HK-2 (cell line): ENCODE measurements at regions not wholly inside any gene's neighbourhood (a gene's known extent, or its start where the extent isn't known, plus 50 kb on each side); places are given as distances from the start of the nearest gene placed in this dataset.
"Not testable (repeated sequence)": the region's sequence is repeated elsewhere in the genome, so short reads cannot be mapped to it uniquely, and the experiment has no call there.

Experiments used
- DNase-seq: peaks from one replicate; pipeline ENCODE4 v3.0.0-alpha.2; 2018; ENCODE audit not compliant: unreplicated experiment

DNA sequence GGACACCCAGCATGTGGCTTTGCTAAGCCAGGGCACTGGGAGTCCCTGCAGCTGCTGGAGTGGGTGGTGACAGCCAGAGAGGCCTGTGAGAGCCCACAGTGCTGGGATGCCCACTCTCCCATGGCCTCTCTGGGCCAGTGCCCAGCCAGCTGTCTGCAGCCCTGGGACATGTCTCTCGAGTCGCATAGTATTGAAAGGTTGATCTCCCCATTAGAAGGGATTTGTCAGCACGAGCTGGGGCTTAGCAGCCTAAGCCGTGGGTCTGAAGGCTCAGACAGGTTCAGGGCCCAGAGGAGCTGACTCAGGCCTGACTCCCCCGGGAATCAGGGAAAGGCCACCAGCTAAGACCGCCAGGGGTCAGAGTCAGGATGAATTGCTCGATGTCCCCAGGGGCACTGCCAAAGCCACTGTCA, 53.5 kb downstream of the FOXD2 start:
- DNase-seq = no peak

DNA sequence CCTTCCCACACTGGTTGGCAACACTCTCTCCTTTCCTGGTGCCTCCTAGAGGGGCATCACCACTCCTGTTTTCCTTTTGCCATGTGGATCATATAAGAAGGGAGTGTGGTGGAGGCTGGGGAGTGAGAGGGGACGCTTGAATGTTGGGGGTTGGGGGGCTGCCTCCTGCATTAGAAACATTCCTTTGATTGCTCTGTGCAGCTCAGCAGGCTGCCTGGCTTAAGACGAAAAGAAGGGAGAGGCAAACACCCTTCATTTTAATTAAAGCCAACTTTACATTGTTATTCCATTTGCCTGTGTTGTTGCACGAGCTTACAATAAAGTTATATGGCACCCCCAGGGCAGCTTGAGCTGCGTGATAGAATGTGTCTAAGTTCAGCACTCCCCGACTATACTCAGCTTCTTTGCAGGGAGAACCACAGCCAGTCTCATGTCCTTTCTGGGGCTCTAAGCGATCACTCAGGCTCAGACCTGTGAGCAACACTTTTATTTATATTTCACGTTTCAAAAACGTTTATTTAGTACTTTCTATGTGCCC, 57.4 kb downstream of the FOXD2 start:
- no peak for DNase-seq

DNA sequence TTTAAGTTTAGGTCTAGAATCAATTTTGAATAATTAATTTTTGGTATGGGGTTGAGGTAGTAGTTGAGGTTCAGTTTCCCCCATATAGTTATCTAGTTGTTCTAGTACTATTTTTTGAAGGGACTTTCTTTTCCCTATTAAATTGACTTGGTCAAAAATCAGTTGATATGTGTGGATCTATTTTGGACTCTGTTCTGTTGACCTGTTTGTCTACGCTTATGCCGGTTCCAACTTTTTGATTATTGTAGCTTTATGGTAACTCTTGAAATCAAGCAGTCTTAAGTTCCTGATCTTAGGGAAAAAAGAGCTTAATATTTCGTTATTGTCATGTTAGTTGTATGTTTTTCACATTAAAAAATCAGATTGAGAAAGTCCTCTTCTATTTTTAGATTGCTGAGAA, 60.7 kb downstream of the FOXD2 start:
- no peak for DNase-seq

DNA sequence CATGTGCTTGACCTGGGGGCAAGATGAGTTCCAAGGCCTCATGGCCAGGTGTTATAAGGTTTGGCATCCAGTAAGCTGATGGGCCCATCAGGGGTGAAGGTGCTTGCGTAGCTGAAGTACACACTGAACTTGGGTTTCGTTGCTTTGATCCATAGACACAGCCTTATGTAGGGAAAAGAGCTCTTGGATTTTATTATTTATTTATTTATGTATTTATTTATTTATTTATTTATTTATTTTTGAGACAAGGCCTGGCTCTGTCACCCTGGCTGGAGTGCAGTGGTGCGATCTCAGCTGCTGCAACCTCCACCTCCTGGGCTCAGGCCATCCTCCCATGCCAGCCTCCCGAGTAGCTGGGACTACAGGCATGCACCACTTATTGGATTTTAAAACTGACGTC, 63.2 kb downstream of the FOXD2 start:
- DNase-seq = no peak

DNA sequence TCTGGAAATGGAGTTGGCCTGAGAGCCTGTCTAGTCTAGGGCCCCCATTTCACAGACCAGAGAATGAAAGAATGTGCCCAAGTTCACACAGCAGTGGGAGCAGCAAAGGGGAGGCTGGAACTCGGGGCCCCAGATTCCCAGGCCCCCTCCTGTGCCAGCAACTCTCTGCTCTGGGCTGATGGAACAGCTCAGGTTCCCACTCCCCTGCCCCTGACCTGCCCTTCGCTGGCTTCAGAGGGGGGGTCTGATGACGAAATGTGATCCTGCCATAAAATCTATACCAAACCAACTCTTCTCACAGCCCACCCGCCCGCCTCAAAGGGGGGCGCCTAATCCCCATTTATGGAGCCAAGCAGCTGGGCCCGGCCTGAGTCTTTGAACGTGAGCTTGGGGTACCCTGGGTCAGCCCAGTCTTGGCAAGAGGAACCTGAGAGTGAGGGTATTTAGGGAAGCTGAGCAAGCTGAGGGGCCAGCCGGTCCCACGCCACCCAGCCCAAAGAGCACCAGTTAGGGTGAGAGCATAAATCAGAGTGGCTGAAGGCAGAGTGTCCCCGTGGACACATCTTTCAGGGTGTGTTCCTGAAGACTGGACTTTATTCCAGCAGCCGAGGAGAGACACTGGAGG, 65.0 kb downstream of the FOXD2 start:
- DNase-seq = no peak

DNA sequence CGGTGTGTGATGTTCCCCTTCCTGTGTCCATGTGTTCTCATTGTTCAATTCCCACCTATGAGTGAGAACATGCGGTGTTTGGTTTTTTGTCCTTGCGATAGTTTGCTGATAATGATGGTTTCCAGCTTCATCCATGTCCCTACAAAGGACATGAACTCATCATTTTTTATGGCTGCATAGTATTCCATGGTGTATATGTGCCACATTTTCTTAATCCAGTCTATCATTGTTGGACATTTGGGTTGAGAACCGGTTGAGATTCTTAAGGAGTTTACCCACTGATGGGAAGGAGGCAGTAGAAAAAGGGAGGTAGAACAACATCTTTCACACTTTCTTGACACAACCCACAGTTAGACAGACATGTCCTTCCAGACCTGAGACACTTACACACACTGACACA, 67.0 kb downstream of the FOXD2 start:
- not testable (repeated sequence) for DNase-seq

DNA sequence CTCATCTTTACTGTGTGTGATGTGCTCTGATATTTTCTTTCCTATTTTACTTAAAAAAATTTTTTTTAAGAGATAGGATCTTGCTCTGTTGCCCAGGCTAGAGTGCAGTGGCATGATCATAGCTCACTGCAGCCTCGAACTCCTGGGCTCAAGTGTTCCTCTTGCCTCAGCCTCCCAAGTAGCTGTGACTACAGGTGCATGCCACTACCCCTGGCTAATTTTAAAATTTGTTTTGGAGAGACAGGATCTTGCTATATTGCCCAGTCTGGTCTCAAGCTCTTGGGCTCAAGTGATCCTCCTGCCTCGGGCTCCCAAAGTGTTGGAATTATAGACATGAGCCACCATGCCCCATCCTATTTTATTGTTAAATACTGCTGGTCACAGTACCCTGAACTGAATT, 67.4 kb downstream of the FOXD2 start:
- no peak for DNase-seq

DNA sequence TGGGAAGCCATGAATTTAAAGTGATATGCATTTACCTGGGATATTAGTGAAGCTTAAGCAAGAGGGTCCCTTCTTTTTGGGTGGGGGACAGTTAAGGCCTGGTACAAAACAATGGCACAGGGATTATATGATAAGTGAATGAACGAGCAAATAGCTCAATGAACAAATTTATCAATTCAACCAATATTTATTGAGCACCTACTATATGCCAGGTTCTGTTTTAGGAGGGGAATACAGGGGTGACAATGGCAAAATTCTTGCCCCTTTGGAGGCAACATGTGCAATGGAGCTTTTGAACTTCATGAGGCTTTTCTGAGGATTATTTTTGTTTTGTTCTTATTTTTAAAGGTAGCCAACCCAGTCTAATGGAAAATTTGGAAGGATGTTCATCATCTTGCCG, 68.2 kb downstream of the FOXD2 start:
- DNase-seq = no peak

DNA sequence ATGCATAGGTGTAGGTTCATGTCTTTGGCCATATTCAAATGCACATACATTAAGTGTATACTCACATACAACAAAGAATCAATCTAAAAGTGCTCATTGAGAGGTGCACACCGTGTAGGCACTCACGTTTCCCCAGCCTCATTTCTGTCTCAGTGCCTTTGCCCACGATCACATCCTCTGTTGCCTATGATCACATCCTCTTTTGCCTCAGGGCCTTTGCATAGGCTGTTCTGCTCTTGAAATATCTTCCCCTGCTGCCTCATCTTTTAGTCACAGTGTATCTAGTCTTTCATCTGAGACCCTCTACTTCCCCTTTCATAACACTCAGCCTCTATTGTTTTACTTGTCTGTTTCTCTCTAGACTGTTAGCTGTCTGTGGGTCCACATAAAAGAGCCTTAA, 69.3 kb downstream of the FOXD2 start:
- no peak for DNase-seq

DNA sequence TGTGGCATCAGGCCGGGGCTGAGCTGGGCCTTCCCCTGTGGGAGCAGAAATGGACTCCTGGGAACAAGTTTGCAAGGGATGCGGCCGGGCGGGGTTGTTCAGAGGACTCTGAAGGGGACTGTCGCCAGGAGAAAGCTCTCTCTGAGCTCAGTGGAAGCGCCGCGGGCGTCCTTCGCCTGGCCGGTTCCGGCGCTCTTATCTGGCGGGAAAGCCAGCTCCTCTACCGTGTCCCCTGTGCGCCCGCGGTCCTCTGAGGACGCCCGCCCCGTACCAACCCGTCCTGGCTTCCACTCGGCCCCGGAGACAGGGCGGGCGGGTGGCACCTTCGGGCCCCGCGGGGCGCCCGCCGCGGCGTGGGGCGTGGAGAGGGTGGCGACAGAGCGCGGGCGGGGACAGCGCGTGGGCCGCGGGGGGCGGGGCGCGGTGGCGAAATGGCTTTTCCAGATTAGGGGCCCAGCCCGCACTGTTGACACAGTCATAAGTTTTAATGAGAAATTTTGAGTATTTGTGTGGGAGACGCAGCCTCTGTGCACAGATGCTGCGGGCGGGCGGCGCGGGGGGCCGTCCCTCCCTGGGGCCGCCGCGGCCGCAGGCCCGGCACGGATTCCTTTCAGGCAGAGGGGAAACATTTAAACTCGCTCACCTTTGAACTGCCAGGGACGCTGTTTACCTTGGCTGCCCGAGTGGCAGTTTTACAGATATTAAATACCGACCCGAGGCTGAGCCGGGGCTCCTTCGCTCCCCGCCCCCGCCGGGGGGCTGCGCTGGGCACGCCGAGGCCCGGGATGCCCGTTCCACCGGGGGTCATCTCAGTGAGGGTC, 70.2 kb downstream of the FOXD2 start:
- DNase-seq = no peak

DNA sequence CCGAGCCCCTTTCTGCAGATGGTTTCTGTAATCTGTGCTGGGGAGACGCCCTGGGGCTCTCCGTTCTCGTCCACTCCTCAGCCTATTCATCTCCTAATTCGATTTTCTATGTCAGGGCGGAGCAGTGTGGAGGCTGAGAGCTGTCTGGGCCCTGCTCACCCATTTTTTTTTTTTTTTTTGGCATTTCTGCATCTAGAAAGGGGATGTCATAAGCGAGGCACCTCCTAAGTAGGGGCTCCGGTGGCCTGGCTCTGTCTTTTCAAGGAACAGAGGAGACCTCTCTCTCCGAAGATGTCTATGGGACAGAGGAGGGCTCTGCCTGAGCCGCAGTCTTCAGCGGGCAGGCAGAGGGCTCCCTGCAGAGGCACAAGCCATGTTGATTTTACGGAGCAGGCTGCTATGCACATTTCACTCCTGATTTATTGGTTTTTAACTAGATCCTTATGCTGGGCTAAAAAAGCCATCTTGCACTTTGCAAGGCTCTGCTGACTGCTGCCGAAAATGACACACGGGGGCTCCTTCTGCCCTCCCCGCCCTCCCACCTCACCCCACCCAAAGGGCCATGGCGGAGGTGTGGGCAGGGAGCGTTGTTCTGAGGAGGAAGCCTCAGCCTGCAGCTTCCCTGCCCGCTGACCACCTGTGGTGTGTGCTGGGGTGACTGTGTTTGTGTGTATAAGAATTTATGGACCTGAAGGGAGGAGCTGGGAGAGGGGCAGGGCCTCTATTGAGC, 71.0 kb downstream of the FOXD2 start:
- DNase-seq = no peak

DNA sequence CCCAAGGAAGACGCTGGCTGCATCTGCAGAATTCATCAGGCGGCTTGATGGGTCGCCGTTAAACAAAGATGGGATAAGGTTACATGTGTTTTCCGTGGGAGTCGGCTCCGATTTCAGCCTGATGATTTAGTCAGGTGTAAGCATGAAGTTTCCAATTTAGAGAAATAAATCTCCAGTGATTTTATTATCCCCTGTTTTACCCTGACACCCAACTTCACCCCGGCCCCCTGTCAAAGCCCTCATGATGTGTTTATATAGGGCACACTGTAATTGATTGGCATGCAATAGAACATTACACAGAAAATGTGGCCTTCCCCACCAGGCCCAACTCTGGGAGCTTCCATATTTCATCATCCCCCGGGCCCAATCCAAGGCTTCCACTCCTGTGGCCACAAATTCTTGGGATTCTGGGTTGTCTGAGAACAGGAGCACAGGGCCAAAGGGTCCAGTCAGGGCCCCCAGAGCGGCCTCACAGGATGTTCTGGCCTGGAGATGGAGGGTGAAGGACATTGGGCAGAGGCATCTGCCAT, 72.5 kb downstream of the FOXD2 start:
- DNase-seq = no peak

DNA sequence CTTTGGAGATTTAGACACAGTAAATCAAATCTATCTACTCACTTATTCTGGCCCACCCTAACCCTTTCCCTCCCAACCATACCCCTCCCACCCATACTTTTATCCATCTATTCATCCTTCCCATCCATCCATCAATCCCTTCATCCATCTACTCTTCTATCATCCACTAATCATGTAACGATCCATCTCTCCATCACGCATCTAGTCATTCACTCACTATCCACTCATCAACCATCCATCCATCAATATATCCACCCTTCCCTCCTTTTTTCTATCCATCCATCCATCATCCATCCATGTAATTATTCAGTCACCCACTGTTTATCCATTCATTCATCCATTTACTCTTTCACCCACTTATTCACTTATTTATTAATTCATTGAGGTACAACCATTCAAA, 74.0 kb downstream of the FOXD2 start:
- DNase-seq = no peak

DNA sequence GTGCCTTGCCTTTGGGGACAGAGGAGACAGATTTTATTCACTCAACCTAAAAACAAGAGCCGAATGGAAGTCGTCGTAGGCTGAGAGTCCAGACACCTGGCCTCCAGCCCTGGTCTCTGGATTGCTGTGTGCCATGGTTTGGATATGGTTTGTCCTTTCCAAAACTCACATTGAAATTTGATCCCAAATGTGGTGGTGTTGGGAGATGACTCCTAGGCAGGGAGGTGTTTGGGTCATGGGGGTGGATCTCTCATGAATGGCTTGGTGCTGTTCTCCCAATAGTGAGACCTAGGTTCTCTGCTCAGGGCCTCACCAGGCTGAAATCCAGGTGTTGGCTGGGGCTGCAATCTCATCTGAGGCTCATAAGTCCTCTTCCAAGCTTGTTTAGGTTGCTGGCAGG, 75.5 kb downstream of the FOXD2 start:
- no peak for DNase-seq

DNA sequence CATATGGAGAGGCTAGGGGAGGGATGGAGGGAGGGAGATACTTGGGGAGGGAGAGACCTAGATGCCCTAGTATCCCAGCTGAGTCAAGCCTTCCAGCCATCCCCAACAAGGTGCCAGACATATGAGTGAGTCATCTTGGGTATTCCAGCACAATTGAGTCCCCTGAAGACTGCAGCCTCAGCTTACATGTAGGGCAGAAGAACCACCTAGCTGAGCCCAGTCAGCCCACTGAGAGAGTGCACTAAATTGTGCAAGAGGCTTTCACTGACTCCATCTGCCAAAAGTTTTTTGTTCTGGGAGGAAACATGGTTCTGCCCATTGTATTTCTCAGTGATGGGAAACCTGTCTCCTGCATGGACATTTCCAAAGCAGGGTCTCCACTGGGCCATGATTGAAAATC, 76.4 kb downstream of the FOXD2 start:
- DNase-seq = no peak

DNA sequence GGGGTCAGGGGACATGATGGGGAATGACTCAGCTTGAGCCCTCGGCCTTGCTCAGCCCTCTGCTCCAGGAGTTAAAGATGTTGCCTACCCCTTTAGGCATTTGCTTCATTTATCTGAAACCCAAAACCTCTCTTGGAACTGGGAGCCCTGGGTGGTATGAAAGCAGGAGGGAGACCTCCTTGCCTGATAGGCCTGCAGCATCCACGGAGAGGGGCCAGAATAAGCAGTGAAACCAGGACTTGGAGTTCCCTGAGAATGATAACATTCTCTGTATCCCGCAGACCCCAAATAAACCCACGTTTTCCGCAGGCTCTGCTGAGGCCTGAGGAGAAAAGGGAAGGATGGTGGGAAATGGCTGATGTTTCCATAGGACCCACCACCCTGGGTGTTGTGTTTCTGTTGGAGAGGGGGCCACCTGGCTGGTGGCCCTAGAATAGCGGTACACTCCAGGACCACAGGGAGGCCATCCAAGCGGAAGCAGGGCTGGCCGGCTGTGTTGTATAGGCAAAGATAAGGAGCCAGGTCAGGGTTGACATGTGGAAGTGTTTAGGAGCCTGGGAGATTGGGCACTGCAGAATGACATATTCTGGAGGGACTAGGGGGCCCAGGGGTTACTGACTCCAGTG, 77.4 kb downstream of the FOXD2 start:
- DNase-seq = no peak

DNA sequence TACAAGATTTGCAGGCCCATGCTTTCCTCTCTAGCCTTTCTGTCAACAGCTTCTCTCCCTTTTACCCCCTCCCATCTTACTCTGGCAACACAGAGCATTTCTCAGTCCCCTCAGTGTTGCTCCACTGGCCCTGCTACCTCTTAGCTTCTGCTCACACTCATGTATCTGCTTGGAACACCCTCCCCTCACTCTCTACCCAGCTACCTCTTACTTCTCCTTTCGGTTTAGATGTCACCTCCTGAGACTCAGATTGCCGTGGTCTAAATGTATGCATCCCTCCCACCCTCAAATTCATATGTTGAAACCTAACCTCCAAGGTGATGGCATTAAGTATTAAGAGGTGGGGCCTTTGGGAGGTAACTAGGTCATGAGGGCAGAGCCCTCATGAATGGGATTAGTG, 80.1 kb downstream of the FOXD2 start:
- DNase-seq = no peak

DNA sequence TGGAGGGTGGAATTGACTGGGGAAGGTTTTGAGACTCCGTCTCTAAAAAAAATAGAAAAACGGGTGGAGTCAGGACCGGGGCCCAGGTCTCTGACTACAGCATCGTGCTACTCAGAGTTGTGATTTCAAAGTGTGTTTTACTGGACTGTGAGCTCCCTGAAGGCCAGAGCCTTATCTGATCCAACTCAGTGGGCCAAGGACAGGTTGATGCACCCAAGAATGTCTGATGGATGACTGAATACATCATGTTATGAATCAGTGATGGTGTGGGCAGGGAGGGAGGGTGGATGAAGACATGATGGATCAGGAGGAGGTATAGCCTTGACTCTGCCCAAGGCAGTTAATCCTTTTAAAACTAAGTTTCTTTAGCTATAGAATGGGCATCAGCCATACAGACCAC, 81.6 kb downstream of the FOXD2 start:
- no peak for DNase-seq

DNA sequence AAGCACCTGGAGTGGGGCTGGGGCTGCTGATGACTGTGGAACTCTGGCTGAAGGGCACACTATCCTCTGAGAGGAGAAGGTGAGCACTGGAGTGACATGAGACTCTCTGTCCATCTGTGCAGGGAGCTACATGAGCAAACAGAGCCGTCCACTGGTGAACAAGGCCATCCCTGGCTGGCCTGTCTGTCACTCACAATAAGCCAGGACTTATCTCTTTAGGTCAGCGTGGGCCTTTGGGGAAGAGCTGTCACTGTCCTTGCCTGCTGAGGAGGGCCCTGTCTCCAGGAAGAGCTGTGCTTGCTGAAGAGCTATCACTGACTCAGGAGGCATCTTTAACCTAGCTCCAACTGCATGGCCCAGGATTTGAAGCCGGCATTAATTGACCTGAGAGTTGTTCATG, 82.1 kb downstream of the FOXD2 start:
- DNase-seq = no peak

DNA sequence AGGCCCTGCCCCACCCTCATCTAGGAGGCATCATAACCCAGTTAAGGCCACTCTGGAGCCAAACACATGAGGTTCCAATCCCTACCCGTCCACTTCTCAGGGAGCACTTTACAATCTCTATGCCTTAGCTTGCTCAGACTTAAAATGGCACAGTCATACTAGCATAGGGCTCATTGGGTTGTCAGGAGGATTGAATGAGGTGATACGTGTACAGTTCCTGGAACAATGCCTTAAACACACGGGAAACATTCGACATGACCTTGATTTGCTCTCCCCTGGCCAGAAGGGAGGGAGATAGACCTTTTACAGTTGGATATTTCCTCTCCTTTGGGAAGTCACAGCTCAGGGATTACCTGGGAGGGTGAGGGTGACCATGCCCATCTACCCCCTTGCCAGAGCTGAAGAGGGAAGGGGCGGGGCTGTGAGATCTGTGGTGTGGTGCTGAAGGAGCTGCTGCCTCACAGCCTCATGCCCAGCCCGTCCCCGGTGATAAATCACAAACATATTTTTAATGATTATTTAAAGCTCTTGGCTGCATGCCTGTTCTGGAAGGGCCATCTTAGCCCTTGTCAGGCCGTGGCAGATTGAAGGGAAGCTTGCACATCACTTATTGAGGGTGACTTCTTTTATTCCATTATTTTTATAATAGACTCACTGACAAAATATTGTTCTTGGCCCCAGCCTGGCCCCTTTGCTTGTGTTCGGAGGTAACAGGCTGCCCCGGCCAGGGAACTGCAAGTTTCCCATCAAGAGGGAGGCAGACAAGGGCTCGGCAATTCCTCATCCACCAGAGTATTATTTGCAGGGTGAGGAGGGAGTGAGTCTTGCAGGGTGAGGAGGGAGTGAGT, 83.4 kb downstream of the FOXD2 start:
- no peak for DNase-seq
